SK-N-SH treated with all-trans-retinoic acid at 6 μM for 48 hours (cell line): ENCODE measurements at regions not wholly inside any gene's neighbourhood (a gene's known extent, or its start where the extent isn't known, plus 50 kb on each side); places are given as distances from the start of the nearest gene placed in this dataset.
"Not testable (repeated sequence)": the region's sequence is repeated elsewhere in the genome, so short reads cannot be mapped to it uniquely, and the experiment has no call there.

Experiments
- ATAC-seq: fragments of 200-7000 bp; cut with Tn5 transposase; 3 replicates; pipeline ENCODE4 v1.9.1; 2020; ENCODE audit warnings: mild to moderate bottlenecking, moderate library complexity
- ARNTL ChIP-seq: fragments of 450-650 bp; formaldehyde crosslinking; IDR thresholded peaks from 2 replicates; pipeline ENCODE4 v1.5.0; 2020; ENCODE audit warnings: low read depth, mild to moderate bottlenecking, moderate library complexity, borderline replicate concordance
- CSDC2 ChIP-seq: fragments of 250-450 bp; sonication (Bioruptor Pico); IDR thresholded peaks from 2 replicates; pipeline ENCODE4 v1.5.0; 2020; ENCODE audit warnings: mild to moderate bottlenecking, moderate library complexity
- ESRRG ChIP-seq: fragments of 250-450 bp; sonication (Bioruptor Pico); IDR thresholded peaks from 2 replicates; pipeline ENCODE4 v1.6.1; 2021; ENCODE audit warnings: mild to moderate bottlenecking
- GLIS3 ChIP-seq: fragments of 250-450 bp; sonication (Bioruptor Pico); IDR thresholded peaks from 2 replicates; pipeline ENCODE4 v1.5.0; 2020; ENCODE audit warnings: mild to moderate bottlenecking, moderate library complexity
- ISL1 ChIP-seq: fragments of 250-450 bp; sonication (Bioruptor Pico); IDR thresholded peaks from 2 replicates; pipeline ENCODE4 v2.1.2; 2022; ENCODE audit warnings: mild to moderate bottlenecking, moderate library complexity
- OSR1 ChIP-seq: fragments of 250-450 bp; sonication (Bioruptor Pico); IDR thresholded peaks from 2 replicates; pipeline ENCODE4 v1.8.0; 2022; ENCODE audit warnings: moderate library complexity, mild to moderate bottlenecking, inconsistent platforms
- RARB ChIP-seq: fragments of 250-450 bp; sonication (Bioruptor Pico); IDR thresholded peaks from 2 replicates; pipeline ENCODE4 v1.8.0; 2021; ENCODE audit warnings: mild to moderate bottlenecking, moderate library complexity
- SNAI2 ChIP-seq: fragments of 250-450 bp; sonication (Bioruptor Pico); IDR thresholded peaks from 2 replicates; pipeline ENCODE4 v1.5.0; 2020; ENCODE audit warnings: mild to moderate bottlenecking, moderate library complexity
- TCF4 ChIP-seq: fragments of 250-450 bp; sonication (Bioruptor Pico); IDR thresholded peaks from 2 replicates; pipeline ENCODE4 v1.8.0; 2021; ENCODE audit warnings: mild to moderate bottlenecking, moderate library complexity, borderline replicate concordance
- TOX ChIP-seq: fragments of 250-450 bp; sonication (Bioruptor Pico); IDR thresholded peaks from 2 replicates; pipeline ENCODE4 v1.8.0; 2021; ENCODE audit warnings: mild to moderate bottlenecking, moderate library complexity, borderline replicate concordance
- ZFP3 ChIP-seq: fragments of 250-450 bp; sonication (Bioruptor Pico); IDR thresholded peaks from 2 replicates; pipeline ENCODE4 v1.5.0; 2020; ENCODE audit warnings: mild to moderate bottlenecking, moderate library complexity
- ZFP30 ChIP-seq: fragments of 450-650 bp; formaldehyde crosslinking; IDR thresholded peaks from 2 replicates; pipeline ENCODE4 v1.5.0; 2022; ENCODE audit warnings: mild to moderate bottlenecking, moderate library complexity
- ZNF70 ChIP-seq: fragments of 450-650 bp; formaldehyde crosslinking; IDR thresholded peaks from 2 replicates; pipeline ENCODE4 v1.5.0; 2020; ENCODE audit warnings: mild to moderate bottlenecking, moderate library complexity
- ZNF8 ChIP-seq: fragments of 450-650 bp; formaldehyde crosslinking; IDR thresholded peaks from 2 replicates; pipeline ENCODE4 v1.5.0; 2020; ENCODE audit warnings: mild to moderate bottlenecking, moderate library complexity
- TF ChIP-seq, protein P1 (sequence below): fragments of 250-450 bp; sonication (Bioruptor Pico); IDR thresholded peaks from 2 replicates; pipeline ENCODE4 v1.8.0; 2020; ENCODE audit warnings: mild to moderate bottlenecking, moderate library complexity, borderline replicate concordance
- TF ChIP-seq, protein P2 (sequence below): fragments of 250-450 bp; sonication (Bioruptor Pico); IDR thresholded peaks from 2 replicates; pipeline ENCODE4 v1.5.0; 2020; ENCODE audit warnings: mild to moderate bottlenecking, moderate library complexity
- TF ChIP-seq, protein P3 (sequence below): fragments of 250-450 bp; sonication (Bioruptor Pico); IDR thresholded peaks from 2 replicates; pipeline ENCODE4 v1.8.0; 2021; ENCODE audit warnings: low read depth, mild to moderate bottlenecking, moderate library complexity, borderline replicate concordance

DNA sequence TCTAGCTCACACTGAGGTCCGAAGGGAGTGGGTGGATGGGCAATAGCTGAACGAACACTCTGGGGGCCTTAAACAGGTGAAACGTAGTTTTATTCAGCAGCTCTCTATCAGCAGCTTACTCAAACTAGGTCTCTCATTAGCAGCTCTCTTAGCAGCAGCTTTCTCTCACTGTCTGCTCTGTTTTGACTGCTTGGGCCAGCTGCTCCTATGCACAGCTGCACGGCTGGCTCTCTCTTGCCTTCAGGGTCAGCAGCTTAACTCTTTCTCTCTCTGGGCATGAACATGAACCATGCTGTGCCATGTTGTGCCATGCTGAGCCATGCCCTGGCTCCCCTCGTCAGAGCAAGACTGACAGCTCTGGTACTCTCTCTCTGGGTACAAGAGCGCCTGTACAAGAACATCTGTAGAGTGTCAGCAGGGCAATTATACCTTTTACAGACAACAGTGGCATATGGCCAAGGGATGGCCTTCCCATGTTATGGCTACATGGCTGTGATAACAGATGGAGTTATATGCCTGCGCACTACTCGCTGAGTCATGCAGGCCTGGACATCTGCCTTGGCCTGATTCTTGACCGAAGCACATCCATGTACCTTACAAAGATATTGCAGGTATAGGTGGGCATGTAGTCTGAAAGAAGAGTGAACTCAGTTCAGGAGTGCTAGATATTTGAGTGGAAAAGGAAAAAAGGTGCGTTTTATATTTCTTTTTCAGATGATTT is 152.4 kb downstream of the LEPR start:
- no peak for ATAC-seq
- TF ChIP-seq ISL1 (CRISPR knock-in tag): no peak
- TF ChIP-seq ARNTL (CRISPR knock-in tag): no peak
- no peak for TF ChIP-seq ESRRG (CRISPR knock-in tag)
- no peak for TF ChIP-seq ZNF8 (CRISPR knock-in tag)
- TF ChIP-seq SNAI2 (CRISPR knock-in tag): no peak
- TF ChIP-seq CSDC2 (CRISPR knock-in tag): no peak
- no peak for TF ChIP-seq TCF4 (CRISPR knock-in tag)
- TF ChIP-seq ZFP30 (CRISPR knock-in tag): no peak
- no peak for TF ChIP-seq ZNF70 (CRISPR knock-in tag)
- TF ChIP-seq, protein P1, sequence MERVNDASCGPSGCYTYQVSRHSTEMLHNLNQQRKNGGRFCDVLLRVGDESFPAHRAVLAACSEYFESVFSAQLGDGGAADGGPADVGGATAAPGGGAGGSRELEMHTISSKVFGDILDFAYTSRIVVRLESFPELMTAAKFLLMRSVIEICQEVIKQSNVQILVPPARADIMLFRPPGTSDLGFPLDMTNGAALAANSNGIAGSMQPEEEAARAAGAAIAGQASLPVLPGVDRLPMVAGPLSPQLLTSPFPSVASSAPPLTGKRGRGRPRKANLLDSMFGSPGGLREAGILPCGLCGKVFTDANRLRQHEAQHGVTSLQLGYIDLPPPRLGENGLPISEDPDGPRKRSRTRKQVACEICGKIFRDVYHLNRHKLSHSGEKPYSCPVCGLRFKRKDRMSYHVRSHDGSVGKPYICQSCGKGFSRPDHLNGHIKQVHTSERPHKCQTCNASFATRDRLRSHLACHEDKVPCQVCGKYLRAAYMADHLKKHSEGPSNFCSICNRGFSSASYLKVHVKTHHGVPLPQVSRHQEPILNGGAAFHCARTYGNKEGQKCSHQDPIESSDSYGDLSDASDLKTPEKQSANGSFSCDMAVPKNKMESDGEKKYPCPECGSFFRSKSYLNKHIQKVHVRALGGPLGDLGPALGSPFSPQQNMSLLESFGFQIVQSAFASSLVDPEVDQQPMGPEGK (CRISPR knock-in tag): no peak
- no peak for TF ChIP-seq ZFP3 (CRISPR knock-in tag)
- no peak for TF ChIP-seq GLIS3 (CRISPR knock-in tag)
- no peak for TF ChIP-seq TOX (CRISPR knock-in tag)
- TF ChIP-seq, protein P2, sequence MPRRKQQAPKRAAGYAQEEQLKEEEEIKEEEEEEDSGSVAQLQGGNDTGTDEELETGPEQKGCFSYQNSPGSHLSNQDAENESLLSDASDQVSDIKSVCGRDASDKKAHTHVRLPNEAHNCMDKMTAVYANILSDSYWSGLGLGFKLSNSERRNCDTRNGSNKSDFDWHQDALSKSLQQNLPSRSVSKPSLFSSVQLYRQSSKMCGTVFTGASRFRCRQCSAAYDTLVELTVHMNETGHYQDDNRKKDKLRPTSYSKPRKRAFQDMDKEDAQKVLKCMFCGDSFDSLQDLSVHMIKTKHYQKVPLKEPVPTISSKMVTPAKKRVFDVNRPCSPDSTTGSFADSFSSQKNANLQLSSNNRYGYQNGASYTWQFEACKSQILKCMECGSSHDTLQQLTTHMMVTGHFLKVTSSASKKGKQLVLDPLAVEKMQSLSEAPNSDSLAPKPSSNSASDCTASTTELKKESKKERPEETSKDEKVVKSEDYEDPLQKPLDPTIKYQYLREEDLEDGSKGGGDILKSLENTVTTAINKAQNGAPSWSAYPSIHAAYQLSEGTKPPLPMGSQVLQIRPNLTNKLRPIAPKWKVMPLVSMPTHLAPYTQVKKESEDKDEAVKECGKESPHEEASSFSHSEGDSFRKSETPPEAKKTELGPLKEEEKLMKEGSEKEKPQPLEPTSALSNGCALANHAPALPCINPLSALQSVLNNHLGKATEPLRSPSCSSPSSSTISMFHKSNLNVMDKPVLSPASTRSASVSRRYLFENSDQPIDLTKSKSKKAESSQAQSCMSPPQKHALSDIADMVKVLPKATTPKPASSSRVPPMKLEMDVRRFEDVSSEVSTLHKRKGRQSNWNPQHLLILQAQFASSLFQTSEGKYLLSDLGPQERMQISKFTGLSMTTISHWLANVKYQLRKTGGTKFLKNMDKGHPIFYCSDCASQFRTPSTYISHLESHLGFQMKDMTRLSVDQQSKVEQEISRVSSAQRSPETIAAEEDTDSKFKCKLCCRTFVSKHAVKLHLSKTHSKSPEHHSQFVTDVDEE (CRISPR knock-in tag): no peak

DNA sequence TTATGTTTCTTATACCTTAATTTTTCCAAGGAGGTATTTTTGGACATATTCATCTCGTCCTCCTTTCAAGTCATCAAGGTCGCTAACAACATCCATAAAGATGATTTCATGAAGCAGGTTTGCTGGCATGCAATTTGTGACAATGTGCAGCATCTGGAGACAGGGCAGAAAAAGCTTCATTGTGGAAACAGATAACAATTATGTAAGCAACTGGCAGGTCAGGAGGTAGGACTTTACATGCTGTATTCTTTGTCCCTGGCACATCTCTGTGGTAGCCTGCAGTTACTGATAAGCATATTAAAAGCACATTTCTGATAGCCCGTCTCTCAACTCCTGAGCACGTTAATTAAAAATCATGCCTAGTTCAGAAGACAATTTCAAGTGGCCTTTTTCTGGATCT is 156.8 kb downstream of the LEPR start:
- TF ChIP-seq ZNF70 (CRISPR knock-in tag) (no peak), ARNTL (CRISPR knock-in tag) (no peak), CSDC2 (CRISPR knock-in tag) (no peak), TCF4 (CRISPR knock-in tag) (peak; percentile 67; the same call in 1 of the 2 replicates), ZFP3 (CRISPR knock-in tag) (no peak)
- TF ChIP-seq, protein P2 (CRISPR knock-in tag): peak; percentile 45; the same call in 1 of the 2 replicates
- ATAC-seq: no peak

DNA sequence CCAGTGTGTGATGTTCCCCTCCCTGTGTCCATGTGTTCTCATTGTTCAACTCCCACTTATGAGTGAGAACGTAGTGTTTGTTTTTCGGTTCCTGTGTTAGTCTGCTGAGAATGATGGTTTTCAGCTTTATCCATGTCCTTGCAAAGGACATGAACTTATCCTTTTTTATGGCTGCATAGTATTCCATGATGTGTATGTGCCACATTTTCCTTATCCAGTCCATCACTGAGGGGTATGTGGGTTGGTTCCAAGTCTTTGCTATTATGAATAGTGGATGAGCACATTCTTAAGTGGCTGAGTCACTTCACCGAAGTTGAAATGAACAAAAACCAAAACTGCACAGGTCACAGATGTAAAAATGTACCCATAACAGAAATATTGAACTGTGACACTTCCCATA is 157.5 kb downstream of the LEPR start:
- not testable (repeated sequence) for ATAC-seq

GRCh38 chr1:65581119-65581518 is 160.7 kb downstream of the LEPR start:
- peak; percentile 53; the same call in 1 of the 3 replicates for ATAC-seq
- TF ChIP-seq ZNF70 (CRISPR knock-in tag) (no peak), TOX (CRISPR knock-in tag) (no peak), OSR1 (CRISPR knock-in tag) (no peak), SNAI2 (CRISPR knock-in tag) (no peak), RARB (CRISPR knock-in tag) (no peak), ZFP30 (CRISPR knock-in tag) (no peak)
- TF ChIP-seq, protein P3, sequence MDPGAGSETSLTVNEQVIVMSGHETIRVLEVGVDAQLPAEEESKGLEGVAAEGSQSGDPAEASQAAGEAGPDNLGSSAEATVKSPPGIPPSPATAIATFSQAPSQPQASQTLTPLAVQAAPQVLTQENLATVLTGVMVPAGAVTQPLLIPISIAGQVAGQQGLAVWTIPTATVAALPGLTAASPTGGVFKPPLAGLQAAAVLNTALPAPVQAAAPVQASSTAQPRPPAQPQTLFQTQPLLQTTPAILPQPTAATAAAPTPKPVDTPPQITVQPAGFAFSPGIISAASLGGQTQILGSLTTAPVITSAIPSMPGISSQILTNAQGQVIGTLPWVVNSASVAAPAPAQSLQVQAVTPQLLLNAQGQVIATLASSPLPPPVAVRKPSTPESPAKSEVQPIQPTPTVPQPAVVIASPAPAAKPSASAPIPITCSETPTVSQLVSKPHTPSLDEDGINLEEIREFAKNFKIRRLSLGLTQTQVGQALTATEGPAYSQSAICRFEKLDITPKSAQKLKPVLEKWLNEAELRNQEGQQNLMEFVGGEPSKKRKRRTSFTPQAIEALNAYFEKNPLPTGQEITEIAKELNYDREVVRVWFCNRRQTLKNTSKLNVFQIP (CRISPR knock-in tag): no peak
